ENCODE measurements at regions not wholly inside any gene's neighbourhood (a gene's known extent, or its start where the extent isn't known, plus 50 kb on each side); places are given as distances from the start of the nearest gene placed in this dataset.

DNA sequence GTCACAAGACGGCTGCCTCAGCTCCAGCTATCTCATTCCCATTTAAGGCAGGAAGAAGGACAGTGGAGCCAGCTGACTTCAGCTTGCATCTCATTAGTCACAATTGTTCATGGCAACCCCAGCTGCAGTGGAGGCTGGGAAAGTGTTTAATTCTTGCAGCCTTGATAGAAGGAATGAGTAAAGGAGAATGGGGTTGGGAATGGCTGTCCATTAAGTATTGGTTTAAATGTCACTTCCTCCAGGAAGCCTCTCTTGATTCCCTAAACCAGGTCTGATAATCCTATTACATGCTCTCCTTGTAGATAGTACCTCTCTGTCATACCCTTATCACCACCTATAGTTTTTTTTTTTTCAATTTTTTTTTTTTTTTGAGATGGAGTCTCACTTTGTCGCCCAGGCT lies 166.4 kb downstream of the TFAP2C start:
- H3K4me3 ChIP-seq (ENCODE audit: low read depth, low read length) = no peak overlapping the region
- TF ChIP-seq, protein P1, sequence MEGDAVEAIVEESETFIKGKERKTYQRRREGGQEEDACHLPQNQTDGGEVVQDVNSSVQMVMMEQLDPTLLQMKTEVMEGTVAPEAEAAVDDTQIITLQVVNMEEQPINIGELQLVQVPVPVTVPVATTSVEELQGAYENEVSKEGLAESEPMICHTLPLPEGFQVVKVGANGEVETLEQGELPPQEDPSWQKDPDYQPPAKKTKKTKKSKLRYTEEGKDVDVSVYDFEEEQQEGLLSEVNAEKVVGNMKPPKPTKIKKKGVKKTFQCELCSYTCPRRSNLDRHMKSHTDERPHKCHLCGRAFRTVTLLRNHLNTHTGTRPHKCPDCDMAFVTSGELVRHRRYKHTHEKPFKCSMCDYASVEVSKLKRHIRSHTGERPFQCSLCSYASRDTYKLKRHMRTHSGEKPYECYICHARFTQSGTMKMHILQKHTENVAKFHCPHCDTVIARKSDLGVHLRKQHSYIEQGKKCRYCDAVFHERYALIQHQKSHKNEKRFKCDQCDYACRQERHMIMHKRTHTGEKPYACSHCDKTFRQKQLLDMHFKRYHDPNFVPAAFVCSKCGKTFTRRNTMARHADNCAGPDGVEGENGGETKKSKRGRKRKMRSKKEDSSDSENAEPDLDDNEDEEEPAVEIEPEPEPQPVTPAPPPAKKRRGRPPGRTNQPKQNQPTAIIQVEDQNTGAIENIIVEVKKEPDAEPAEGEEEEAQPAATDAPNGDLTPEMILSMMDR (IDR thresholded peaks at IDR 0.05; ENCODE audit: insufficient read depth, low read depth, low read length) = no peak
- no peaks in the 10 kb centered on the region for H3K36me3 ChIP-seq (ENCODE audit: control insufficient read depth, insufficient read depth, low read length)
- ChIA-PET CTCF (no interaction called here), POLR2A (no interaction called here)
- H3K27me3 ChIP-seq (ENCODE audit: control insufficient read depth, insufficient read depth, low read length) = no peaks in the 10 kb centered on the region
- DNase-seq (ENCODE audit: low read depth) = no peak

GRCh38 chr20:56796345-56796744 lies 167.2 kb downstream of the TFAP2C start:
- H3K27me3 ChIP-seq (ENCODE audit: control insufficient read depth, insufficient read depth, low read length) = no peaks in the 10 kb centered on the region
- TF ChIP-seq, protein P1 (IDR thresholded peaks at IDR 0.05; ENCODE audit: insufficient read depth, low read depth, low read length) = no peak
- DNase-seq (ENCODE audit: low read depth) = no peak
- POLR2A ChIA-PET = no interaction called here
- H3K4me3 ChIP-seq (ENCODE audit: low read depth, low read length) = no peak overlapping the region
- CTCF ChIA-PET = no interaction called here
- no peaks in the 10 kb centered on the region for H3K36me3 ChIP-seq (ENCODE audit: control insufficient read depth, insufficient read depth, low read length)

DNA sequence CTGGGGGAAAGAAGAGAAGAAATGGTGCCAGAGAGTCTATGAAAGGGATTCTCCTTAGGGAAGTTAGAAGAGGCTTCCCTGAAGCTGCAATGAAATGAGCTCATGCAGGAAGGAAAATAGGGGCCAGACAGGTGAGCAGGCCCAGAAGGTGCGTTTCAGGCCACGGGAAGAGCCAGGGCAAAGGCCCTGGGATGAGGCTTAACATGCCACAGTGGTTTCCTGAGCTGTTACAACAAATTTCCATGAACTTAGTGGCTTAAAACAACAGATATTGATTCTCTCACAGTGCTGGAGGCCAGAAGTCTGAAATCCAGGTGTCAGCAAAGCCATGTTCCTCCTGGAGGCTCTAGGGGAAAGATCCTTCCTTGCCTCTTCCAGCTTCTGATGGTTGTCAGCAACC lies 167.9 kb downstream of the TFAP2C start:
- no peaks in the 10 kb centered on the region for H3K27me3 ChIP-seq (ENCODE audit: control insufficient read depth, insufficient read depth, low read length)
- H3K36me3 ChIP-seq (ENCODE audit: control insufficient read depth, insufficient read depth, low read length) = no peaks in the 10 kb centered on the region
- no peak overlapping the region for H3K4me3 ChIP-seq (ENCODE audit: low read depth, low read length)
- ChIA-PET CTCF (no interaction called here), POLR2A (no interaction called here)
- TF ChIP-seq, protein P1 (IDR thresholded peaks at IDR 0.05; ENCODE audit: insufficient read depth, low read depth, low read length) = no peak
- DNase-seq (ENCODE audit: low read depth) = no peak

DNA sequence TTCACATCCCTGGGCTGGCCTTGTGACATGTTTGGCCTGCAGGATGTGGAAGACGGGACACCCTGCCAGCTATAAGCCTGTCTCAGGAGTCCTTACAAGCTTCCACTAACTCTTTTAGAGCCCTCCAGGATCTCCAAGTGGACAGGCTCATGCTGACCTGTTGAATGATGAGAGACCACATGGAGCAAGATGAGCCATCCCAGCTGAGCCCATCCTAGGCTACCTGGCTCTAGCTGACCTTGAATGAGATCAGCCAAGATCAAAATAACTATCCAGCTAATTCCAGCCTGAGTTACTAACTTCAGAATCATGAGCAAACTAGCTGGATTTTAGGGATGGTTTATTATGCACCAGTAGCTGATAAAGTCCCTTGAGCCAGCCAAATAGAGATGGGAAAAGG lies 169.5 kb downstream of the TFAP2C start:
- ChIA-PET CTCF (no interaction called here), POLR2A (no interaction called here)
- no peaks in the 10 kb centered on the region for H3K27me3 ChIP-seq (ENCODE audit: control insufficient read depth, insufficient read depth, low read length)
- TF ChIP-seq, protein P1 (IDR thresholded peaks at IDR 0.05; ENCODE audit: insufficient read depth, low read depth, low read length) = no peak
- no peaks in the 10 kb centered on the region for H3K36me3 ChIP-seq (ENCODE audit: control insufficient read depth, insufficient read depth, low read length)
- H3K4me3 ChIP-seq (ENCODE audit: low read depth, low read length) = no peak overlapping the region
- no peak for DNase-seq (ENCODE audit: low read depth)

DNA sequence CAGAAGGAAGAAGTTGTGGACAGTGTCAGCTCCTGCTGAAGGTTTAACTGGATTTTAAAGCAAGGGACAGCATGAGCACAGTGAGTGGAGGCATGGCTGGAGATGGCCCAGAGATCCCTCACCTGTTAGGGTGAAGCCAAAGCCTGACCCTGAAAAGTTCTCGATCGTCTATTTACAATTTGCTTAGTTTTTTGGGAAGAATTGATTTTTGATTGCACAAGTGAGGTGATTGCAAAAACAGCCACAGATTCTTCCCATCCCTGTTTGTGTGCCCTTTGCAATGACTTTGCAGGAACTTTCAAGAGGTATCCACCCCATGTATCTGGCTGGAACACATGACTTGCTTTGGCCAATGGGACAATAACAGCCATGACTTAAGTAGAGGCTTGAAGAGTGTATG lies 170.1 kb downstream of the TFAP2C start:
- Histone ChIP-seq H3K4me3 (ENCODE audit: low read depth, low read length) (no peak overlapping the region), H3K36me3 (ENCODE audit: control insufficient read depth, insufficient read depth, low read length) (no peaks in the 10 kb centered on the region), H3K27me3 (ENCODE audit: control insufficient read depth, insufficient read depth, low read length) (no peaks in the 10 kb centered on the region)
- ChIA-PET CTCF (no interaction called here), POLR2A (no interaction called here)
- DNase-seq (ENCODE audit: low read depth) = no peak
- TF ChIP-seq, protein P1 (IDR thresholded peaks at IDR 0.05; ENCODE audit: insufficient read depth, low read depth, low read length) = no peak
